ENCODE measurements at regions not wholly inside any gene's neighbourhood (a gene's known extent, or its start where the extent isn't known, plus 50 kb on each side); places are given as distances from the start of the nearest gene placed in this dataset.

DNA sequence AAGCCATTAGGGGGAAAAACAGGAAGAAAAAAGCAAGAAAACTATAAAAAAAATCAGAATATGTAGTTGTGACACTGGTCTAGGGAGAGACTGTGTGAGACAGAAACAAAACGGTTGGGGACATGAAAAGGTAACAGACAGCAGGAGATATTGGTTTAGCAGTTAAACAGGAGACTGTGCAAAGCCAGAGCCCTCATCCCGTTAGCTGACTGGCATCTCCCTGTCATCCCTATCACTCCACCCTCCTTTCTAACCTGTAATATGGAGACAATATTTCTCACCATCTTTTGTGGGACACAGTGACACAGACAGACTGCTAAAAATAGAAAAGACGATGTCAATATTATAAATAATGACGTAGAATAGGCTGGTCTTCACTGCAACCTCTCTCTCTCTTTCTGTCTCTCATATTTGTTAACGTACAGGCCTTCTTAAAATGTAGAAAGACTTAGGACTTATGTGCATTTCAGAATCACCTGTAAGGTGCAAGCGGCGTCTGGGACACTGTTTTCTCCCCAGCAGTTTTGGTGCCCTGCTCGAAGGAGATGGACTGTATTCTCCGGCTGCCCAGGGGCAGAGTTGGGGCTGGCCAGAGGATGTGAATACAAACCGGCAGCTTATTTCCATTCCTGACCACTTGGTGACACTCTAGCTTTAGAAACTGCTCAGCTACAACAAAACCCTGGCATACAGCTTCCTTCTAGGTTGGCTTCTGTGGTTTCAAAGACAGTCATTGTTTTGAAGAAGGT lies 190.6 kb downstream of the MAT2B start:
- H3F3A ChIP-seq (ENCODE audit: insufficient read depth) = no peaks in the 10 kb centered on the region
- in situ Hi-C loops (cut with MboI) = loop anchor here (10.0 to 25.0 kb wide), 2 partner anchors 809 to 1516 kb away; no protein-coding TSS in a partner anchor
- H3K9ac ChIP-seq = no peak overlapping the region
- no peak overlapping the region for H3K27ac ChIP-seq
- no peak overlapping the region for H2AFZ ChIP-seq
- H3K4me1 ChIP-seq (ENCODE audit: insufficient read depth) = no peaks in the 10 kb centered on the region
- 23 to 28% methylated on average over 10 of the region's 10 CpGs for WGBS, 2 experiments (ENCODE audit: low coverage in 1 of 2, low lambda C conversion rate in 2 of 2, missing lambda C conversion rate in 2 of 2)
- no peaks in the 10 kb centered on the region for H3K27me3 ChIP-seq (replicated peaks; ENCODE audit: insufficient read depth)
- H3K4me3 ChIP-seq = no peak overlapping the region
- H3K36me3 ChIP-seq (ENCODE audit: low read depth) = no peaks in the 10 kb centered on the region
- H3K9me3 ChIP-seq (ENCODE audit: low read depth) = no peaks in the 10 kb centered on the region
- H4K20me1 ChIP-seq (ENCODE audit: insufficient read depth) = no peaks in the 10 kb centered on the region
- H3K4me2 ChIP-seq (ENCODE audit: unreplicated experiment) = no peak overlapping the region
- H3K79me2 ChIP-seq (ENCODE audit: insufficient read depth) = no peaks in the 10 kb centered on the region
- DNase-seq = peak; percentile 82
- TF ChIP-seq EZH2phosphoT487 (IDR thresholded peaks at IDR 0.05; ENCODE audit: insufficient read depth, low read depth) (no peak), EZH2 (IDR thresholded peaks at IDR 0.05; ENCODE audit: insufficient read depth, poor library complexity, severe bottlenecking) (no peak)
- no peaks in the 10 kb centered on the region for H3K9me2 ChIP-seq (ENCODE audit: insufficient read depth)

DNA sequence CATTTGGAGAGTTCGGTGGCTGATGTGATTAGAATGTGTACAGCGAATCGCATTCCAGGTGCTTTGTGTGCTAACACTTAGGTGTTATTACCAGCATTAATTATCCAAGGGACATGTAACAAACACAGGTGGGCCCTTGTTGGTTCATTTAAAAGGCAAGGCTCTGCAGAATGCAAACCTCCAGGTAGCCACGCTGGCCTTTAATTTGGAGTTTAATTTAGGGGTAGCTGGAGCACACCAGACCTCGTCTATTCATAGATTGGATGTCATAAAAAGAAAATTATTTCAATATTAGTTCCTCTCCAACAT lies 191.1 kb downstream of the MAT2B start:
- Histone ChIP-seq H3K4me1 (ENCODE audit: insufficient read depth) (no peaks in the 10 kb centered on the region), H3F3A (ENCODE audit: insufficient read depth) (no peaks in the 10 kb centered on the region), H3K9me3 (ENCODE audit: low read depth) (no peaks in the 10 kb centered on the region), H3K27ac (no peak overlapping the region), H2AFZ (no peak overlapping the region), H3K9me2 (ENCODE audit: insufficient read depth) (no peaks in the 10 kb centered on the region), H3K4me3 (no peak overlapping the region), H3K36me3 (ENCODE audit: low read depth) (no peaks in the 10 kb centered on the region), H4K20me1 (ENCODE audit: insufficient read depth) (no peaks in the 10 kb centered on the region), H3K79me2 (ENCODE audit: insufficient read depth) (no peaks in the 10 kb centered on the region), H3K27me3 (replicated peaks; ENCODE audit: insufficient read depth) (no peaks in the 10 kb centered on the region), H3K4me2 (ENCODE audit: unreplicated experiment) (no peak overlapping the region), H3K9ac (no peak overlapping the region)
- in situ Hi-C loops (cut with MboI) = loop anchor here (10.0 to 25.0 kb wide), 2 partner anchors 808 to 1516 kb away; no protein-coding TSS in a partner anchor
- DNase-seq = no peak
- TF ChIP-seq EZH2 (IDR thresholded peaks at IDR 0.05; ENCODE audit: insufficient read depth, poor library complexity, severe bottlenecking) = no peak
- no peak for TF ChIP-seq EZH2phosphoT487 (IDR thresholded peaks at IDR 0.05; ENCODE audit: insufficient read depth, low read depth)
- WGBS, 2 experiments (ENCODE audit: low coverage in 1 of 2, low lambda C conversion rate in 2 of 2, missing lambda C conversion rate in 2 of 2) = 14 to 16% methylated on average over 5 of the region's 5 CpGs

- Histone ChIP-seq H3K36me3 (ENCODE audit: low read depth) (no peaks in the 10 kb centered on the region), H3K4me3 (peak overlapping the region; percentile 41), H2AFZ (peak overlapping the region; percentile 70), H3K4me2 (ENCODE audit: unreplicated experiment) (peak overlapping the region; percentile 67), H3K27ac (peak overlapping the region; percentile 50), H3K9me2 (ENCODE audit: insufficient read depth) (no peaks in the 10 kb centered on the region), H3K9ac (peak overlapping the region; percentile 29), H3K79me2 (ENCODE audit: insufficient read depth) (no peaks in the 10 kb centered on the region), H3K9me3 (ENCODE audit: low read depth) (no peaks in the 10 kb centered on the region), H3K27me3 (replicated peaks; ENCODE audit: insufficient read depth) (no peaks in the 10 kb centered on the region), H3K4me1 (ENCODE audit: insufficient read depth) (peaks cover 20% of the 10 kb centered on the region), H3F3A (ENCODE audit: insufficient read depth) (peaks cover 14% of the 10 kb centered on the region), H4K20me1 (ENCODE audit: insufficient read depth) (no peaks in the 10 kb centered on the region)
- peak; percentile 33 for DNase-seq
- TF ChIP-seq EZH2 (IDR thresholded peaks at IDR 0.05; ENCODE audit: insufficient read depth, poor library complexity, severe bottlenecking) = no peak
- no peak for TF ChIP-seq EZH2phosphoT487 (IDR thresholded peaks at IDR 0.05; ENCODE audit: insufficient read depth, low read depth)
- in situ Hi-C loops (cut with MboI) = no loop called here
- WGBS, 2 experiments (ENCODE audit: low coverage in 1 of 2, low lambda C conversion rate in 2 of 2, missing lambda C conversion rate in 2 of 2) = 1 to 3% methylated on average over 4 of the region's 4 CpGs
Measured at GRCh38 chr5:163706053-163706771, 200.8 kb downstream of the MAT2B start.

- no peak overlapping the region for H2AFZ ChIP-seq
- H3K27ac ChIP-seq = no peak overlapping the region
- H3K27me3 ChIP-seq (replicated peaks; ENCODE audit: insufficient read depth) = no peaks in the 10 kb centered on the region
- no peak overlapping the region for H3K4me3 ChIP-seq
- no peaks in the 10 kb centered on the region for H3K36me3 ChIP-seq (ENCODE audit: low read depth)
- in situ Hi-C loops (cut with MboI) = no loop called here
- peaks cover 1% of the 10 kb centered on the region; the same call in 1 of the 2 replicates for H3K4me1 ChIP-seq (ENCODE audit: insufficient read depth)
- H3K4me2 ChIP-seq (ENCODE audit: unreplicated experiment) = no peak overlapping the region
- no peak for DNase-seq
- H3K9me2 ChIP-seq (ENCODE audit: insufficient read depth) = no peaks in the 10 kb centered on the region
- H3K9ac ChIP-seq = no peak overlapping the region
- TF ChIP-seq EZH2phosphoT487 (IDR thresholded peaks at IDR 0.05; ENCODE audit: insufficient read depth, low read depth) (no peak), EZH2 (IDR thresholded peaks at IDR 0.05; ENCODE audit: insufficient read depth, poor library complexity, severe bottlenecking) (no peak)
- H3F3A ChIP-seq (ENCODE audit: insufficient read depth) = peaks cover under 1% of the 10 kb centered on the region; the same call in 1 of the 2 replicates
- no peaks in the 10 kb centered on the region for H4K20me1 ChIP-seq (ENCODE audit: insufficient read depth)
- H3K79me2 ChIP-seq (ENCODE audit: insufficient read depth) = no peaks in the 10 kb centered on the region
- no peaks in the 10 kb centered on the region for H3K9me3 ChIP-seq (ENCODE audit: low read depth)
Measured at GRCh38 chr5:163712011-163712410, 206.6 kb downstream of the MAT2B start.
